Brain pericyte (primary cell): ENCODE measurements at regions not wholly inside any gene's neighbourhood (a gene's known extent, or its start where the extent isn't known, plus 50 kb on each side); places are given as distances from the start of the nearest gene placed in this dataset.
"Not testable (repeated sequence)": the region's sequence is repeated elsewhere in the genome, so short reads cannot be mapped to it uniquely, and the experiment has no call there.

ENCODE experiments used
- DNase-seq: peaks from one replicate; pipeline ENCODE4 v3.0.0-alpha.2; 2012; ENCODE audit warnings: low read depth, low spot score

DNA sequence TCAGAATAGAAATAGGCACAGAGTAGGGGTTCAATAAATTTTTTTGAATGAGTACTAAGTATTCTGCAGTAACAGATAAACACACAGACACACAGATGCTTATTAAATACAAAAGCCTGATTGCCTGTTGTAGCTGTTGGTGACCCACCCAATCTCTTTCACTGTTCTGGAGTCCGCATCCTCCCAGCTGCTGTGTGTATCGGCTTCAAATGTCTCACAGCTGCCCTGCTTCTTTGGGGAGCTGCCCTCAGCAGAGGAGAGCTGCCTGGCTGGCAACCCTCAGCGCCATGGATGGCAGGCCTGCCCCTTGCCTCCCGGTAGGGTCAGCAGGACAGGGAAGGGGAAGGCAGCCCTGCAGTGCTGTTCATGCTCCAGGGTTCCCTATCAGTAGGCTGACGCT lies 50.5 kb upstream of the PRNP start:
- DNase-seq: no peak

- DNase-seq: no peak
Measured at GRCh38 chr20:4635342-4635741, 50.9 kb upstream of the PRNP start.

- no peak for DNase-seq
Measured at GRCh38 chr20:4633780-4634179, 52.5 kb upstream of the PRNP start.

DNA sequence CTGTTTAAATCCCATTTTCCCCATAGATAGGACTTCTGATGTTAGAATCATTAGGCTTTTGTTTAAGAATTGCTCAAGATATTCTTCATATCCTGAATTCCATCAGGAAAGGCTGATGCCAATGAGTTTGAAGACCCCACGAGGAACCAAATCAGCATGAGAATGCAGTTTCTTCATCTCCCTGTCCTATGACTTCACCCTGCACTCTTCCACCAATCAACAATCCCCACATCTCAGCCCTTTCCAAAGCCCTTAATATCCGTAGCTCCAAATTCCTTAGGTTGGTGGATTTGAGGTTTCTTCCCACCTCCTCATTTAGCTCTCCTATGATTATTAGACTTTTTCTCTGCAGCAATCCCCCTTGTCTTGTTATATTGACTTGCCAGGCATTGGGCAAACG lies 52.9 kb upstream of the PRNP start:
- DNase-seq: no peak

- no peak for DNase-seq
Measured at GRCh38 chr20:4632876-4633275, 53.4 kb upstream of the PRNP start.

DNA sequence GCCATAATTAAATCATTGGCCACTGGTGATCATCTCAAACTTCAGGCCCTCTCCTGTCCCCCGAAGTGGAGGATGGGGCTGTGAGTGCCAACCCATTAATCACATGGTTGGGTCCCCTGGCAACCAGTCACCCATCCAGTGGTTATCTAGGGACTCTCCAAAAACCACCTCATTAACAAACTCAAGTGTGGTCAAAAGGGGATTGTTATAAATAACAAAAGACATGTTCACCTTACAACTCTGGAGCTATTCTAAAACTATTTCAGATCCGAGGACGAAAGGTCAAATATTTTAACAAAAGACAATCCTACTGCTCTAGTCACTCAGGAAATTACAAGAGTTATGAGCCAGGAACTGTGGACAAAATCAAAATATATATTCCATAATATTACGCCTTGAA lies 60.0 kb upstream of the PRNP start:
- no peak for DNase-seq

- DNase-seq: no peak
Measured at GRCh38 chr20:4625687-4626086, 60.6 kb upstream of the PRNP start.

DNA sequence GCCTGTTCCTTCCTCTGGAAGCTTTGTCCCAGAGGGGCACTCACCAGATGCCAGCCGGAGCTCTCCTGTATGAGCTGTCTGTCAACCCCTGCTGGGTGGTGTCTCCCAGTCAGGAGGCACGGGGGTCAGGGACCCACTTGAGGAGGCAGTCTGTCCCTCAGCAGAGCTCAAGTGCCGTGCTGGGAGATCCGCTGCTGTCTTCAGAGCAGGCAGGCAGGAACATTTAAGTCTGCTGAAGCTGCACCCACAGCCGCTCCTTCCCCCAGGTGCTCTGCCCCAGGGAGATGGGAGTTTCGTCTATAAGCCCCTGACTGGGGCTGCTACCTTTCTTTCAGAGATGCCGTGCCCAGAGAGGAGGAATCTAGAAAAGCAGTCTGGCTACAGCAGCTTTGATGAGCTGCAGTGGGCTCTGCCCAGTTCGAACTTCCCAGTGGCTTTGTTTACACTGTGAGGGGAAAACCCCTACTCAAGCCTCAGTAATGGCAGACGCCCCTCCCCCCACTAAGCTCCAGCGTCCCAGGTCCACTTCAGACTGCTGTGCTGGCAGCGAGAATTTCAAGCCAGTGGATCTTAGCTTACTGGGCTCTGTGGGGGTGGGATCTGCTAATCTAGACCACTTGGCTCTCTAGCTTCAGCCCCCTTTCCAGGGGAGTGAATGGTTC lies 61.5 kb upstream of the PRNP start:
- not testable (repeated sequence) for DNase-seq

DNA sequence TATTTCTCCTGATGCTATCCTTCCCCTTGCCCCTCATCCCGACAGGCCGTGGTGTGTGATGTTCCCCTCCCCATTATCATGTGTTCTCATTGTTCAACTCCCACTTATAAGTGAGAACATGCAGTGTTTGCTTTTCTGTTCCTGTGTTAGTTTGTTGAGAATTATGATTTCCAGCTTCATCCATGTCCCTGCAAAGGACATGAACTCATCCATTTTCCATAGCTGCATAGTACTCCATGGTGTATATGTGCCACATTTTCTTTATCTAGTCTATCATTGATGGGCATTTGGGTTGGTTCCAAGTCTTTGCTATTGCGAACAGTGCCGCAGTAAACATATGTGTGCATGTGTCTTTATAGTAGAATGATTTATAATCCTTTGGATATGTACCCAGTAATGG lies 67.1 kb upstream of the PRNP start:
- not testable (repeated sequence) for DNase-seq

DNA sequence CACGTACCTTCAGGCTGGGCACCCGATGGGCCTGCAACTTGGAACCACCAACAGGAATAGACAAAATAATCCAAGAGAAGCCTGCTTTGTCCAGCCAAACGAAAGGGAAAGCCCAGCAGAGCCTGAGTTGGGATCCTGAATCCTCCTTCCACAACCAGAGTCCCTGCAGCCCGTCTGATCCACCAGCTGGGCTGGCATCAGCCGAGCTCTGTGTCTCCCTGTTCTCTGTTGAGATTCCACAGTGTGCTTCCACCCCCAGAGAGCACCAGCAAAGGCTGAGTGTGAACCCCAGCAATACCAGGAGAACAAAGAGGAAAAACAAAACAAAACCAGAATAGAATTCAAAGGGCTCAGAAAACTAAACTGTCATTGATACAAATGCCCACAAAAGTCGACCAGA lies 68.8 kb upstream of the PRNP start:
- DNase-seq: no peak

- no peak for DNase-seq
Measured at GRCh38 chr20:4617019-4617418, 69.2 kb upstream of the PRNP start.

DNA sequence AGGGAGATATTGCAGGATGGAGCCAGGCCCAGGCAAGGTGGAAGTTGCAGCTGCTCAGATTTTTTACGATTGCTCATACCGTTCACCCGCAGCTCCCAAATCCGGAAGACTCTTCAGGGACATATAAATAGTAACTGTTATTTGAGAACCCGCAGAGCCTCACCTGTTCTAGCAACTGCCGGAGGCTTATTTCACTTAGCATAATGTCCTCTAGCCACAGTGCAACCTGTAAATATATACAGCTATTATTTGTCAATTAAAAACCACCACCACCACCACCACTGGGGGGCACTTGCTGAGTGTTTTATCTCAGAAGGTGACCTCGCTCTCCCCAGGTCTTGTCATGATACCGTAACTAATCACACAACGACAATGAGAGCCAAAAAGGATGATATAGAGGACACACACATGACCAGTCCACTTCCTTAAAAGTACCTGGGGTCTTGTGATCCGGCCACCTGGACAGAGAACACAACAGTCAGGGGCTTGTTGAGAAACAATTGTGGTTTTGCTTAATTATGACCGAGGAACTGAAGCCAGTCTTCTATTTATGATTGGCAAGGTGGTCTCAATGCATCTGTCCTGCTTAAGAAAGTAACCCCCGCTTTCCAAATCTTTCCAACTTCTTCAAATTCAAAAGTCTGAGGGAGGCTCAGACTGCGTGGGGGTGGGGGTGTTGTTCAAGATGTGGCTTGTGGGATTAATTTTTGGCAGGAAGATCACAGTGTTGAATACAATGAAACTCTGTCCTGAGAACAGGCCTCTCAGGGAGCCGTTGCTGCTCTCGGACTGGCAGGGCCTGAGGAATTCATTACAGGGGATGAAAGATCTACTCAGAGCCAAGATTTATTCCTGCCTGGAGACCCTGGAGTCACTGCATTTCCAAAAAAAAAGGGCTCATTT lies 72.3 kb upstream of the PRNP start:
- no peak for DNase-seq

GRCh38 chr20:4613184-4613583 lies 73.1 kb upstream of the PRNP start:
- no peak for DNase-seq

DNA sequence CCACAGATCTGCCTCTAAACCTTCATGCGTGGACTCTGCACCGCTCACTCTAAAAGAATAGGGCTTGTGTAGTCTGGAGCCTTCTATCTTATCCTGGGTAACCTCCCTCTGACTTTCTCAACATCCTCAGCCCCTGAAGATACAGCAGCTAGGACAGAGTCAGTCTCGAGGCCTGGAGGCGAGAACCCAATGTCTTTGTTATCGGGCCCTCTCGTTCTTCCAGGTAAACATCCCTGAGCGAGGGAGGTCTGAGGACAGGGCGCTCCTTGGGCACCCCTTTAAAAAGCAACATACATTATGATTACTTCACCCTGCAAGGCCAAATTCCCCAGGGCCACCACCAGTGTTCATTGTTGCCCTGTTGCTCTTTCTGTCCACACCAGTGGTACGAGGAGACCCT lies 75.4 kb upstream of the PRNP start:
- no peak for DNase-seq

- DNase-seq: no peak
Measured at GRCh38 chr20:4609511-4609910, 76.7 kb upstream of the PRNP start.

DNA sequence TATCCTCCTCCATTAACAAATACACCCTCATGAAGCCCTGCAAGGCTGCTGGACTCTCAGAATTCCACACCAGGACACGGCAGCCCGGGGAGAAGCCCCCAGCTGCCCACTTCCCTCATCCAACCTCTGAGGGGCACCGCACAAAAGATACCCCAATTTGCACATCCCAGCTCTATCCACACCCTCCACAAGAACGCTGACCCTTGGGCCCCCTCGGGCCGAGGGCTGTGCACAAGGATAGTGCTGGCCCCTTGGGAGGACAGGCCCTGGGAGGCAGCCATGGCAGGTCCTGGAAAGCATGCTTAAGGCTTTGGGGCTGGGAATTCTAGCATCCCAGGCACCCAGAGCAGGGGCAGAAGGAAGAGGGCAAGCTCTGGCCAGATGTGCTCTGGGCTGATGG lies 77.4 kb upstream of the PRNP start:
- no peak for DNase-seq

DNA sequence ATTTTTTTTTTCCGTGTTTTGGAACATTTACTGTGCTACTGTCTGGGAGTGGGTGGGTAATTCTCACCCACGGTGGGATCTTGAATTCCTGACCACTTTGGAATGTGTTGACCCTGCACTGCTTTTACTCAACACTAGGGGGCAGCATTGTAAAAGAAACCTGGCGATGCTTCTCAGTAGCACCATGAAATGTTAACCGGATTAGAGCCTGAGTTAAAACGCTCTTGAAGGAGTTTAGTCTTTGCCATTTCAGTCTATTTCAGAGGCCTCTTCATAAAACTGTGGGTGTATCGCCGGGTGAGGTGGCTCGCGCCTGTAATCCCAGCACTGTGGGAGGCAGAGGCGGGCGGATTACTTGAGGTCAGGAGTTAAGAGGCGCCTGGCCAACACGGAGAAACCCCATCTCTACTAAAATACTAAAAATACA lies 79.0 kb upstream of the PRNP start:
- DNase-seq: peak; percentile 33

- no peak for DNase-seq
Measured at GRCh38 chr20:4606051-4606450, 80.2 kb upstream of the PRNP start.

DNA sequence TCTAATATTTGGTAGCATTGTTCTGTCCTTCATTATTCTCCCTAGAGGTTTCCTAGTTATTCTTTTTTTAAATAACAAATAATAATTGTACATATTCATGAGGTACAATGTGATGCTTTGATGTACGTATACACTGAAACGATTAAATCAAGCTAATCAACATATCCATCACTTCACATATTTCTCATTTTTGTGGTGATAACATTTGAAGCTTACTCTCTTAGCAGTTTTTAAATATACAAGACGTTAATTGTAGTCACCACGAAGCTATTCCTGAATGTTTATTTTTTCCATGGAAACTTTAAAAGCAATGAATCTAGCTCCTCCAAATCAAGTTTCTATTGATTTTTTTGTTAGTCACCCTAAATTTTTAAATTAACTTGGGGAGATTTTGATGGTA lies 81.1 kb upstream of the PRNP start:
- no peak for DNase-seq

GRCh38 chr20:4604580-4604979 lies 81.7 kb upstream of the PRNP start:
- DNase-seq: no peak

GRCh38 chr20:4603724-4604123 lies 82.5 kb upstream of the PRNP start:
- no peak for DNase-seq

- no peak for DNase-seq
Measured at GRCh38 chr20:4602297-4602631, 84.0 kb upstream of the PRNP start.

DNA sequence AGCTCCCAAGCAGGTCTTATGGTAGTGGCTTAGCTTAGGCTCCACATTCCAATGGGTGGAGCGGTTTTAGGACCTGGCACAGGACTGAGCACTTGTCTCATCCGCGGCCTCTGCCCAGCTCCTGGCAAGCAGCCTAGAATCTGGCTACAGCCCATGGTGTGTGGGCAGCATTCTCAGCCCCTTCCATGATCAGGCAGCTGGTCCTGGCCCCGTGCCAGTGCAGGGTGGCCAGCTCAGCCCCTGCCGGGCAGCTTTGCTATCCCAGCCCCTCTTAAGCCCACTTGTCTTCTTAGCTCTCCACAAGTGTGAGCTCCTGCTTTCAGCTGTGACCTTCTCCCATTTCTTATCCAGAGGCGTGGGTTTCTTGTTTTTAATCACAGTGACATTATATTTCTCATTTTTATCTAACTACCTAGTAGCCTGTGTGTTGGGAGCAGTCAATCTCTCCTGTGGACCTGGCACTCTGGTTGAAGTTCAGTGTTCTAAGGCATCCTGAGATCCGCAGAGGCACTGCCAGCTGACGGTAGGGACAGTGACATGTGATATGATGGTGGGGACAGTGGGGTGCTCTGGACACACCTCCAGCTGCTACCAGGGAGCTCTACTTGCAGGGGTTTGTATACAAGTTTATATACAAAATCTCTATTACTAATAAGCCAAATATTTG lies 84.5 kb upstream of the PRNP start:
- no peak for DNase-seq
